Pons (tissue), 1 donor: ENCODE measurements at regions not wholly inside any gene's neighbourhood (a gene's known extent, or its start where the extent isn't known, plus 50 kb on each side); places are given as distances from the start of the nearest gene placed in this dataset.
"Not testable (repeated sequence)": the region's sequence is repeated elsewhere in the genome, so short reads cannot be mapped to it uniquely, and the experiment has no call there.

Experiments used
- DNase-seq: peaks from one replicate; pipeline ENCODE4 v3.0.0-alpha.2; 2016; ENCODE audit warnings: low spot score

DNA sequence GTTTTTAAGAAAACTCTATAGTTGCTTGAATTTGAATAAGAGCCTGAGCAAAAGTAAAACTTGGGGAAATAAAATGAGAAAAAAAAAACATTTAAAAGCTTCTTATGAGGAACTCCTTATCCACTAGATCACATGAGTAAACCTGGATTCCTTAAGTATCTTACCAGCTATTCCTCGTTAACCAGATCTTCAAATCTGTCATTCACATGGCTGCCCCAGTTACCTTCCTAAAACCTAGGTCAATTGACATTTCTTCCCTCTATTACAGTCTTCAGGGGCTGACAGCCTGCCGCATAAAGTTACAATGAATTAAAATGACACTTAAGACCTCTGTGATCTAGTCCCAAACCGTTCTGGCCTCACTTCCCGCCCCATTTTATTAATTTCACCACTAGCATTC is 583.6 kb downstream of the NR2F2 start:
- no peak for DNase-seq

DNA sequence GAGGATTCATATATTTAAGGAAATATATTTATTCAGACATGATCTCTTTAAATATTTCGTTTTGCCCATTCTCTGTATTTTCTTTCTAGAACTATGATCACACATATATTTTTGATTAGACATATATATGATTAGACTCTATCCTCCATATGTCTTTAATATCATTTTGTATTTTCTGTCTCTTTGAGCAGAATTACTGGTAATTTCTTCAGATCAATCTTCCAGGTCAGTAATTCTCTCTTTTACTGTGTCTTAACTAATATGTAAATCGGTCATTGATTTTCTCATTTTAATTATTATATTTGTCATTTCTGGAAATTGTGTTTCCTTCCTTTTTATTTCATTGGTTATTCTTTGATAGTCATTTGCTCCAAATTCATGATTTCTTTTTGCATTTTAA is 586.2 kb downstream of the NR2F2 start:
- DNase-seq, result no peak

DNA sequence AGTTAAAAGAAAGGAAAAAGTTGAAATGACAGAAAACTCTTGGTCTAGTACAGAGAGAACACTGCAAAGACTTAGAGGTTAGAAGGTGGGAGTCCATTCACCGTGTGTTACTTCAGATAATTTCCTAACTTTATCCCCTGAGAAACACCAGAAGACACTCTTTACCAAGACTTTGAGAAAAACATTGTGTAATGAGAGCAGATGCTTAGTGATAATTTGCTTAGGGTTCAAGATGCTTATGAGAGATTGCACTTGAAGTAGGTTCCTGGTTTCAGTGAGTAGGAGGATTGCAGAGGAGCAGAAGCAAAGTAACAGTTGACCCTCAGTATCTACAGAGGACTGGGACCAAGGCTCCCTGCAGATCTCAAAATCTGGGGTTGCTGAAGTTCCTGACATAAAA is 594.1 kb downstream of the NR2F2 start:
- DNase-seq, result no peak

DNA sequence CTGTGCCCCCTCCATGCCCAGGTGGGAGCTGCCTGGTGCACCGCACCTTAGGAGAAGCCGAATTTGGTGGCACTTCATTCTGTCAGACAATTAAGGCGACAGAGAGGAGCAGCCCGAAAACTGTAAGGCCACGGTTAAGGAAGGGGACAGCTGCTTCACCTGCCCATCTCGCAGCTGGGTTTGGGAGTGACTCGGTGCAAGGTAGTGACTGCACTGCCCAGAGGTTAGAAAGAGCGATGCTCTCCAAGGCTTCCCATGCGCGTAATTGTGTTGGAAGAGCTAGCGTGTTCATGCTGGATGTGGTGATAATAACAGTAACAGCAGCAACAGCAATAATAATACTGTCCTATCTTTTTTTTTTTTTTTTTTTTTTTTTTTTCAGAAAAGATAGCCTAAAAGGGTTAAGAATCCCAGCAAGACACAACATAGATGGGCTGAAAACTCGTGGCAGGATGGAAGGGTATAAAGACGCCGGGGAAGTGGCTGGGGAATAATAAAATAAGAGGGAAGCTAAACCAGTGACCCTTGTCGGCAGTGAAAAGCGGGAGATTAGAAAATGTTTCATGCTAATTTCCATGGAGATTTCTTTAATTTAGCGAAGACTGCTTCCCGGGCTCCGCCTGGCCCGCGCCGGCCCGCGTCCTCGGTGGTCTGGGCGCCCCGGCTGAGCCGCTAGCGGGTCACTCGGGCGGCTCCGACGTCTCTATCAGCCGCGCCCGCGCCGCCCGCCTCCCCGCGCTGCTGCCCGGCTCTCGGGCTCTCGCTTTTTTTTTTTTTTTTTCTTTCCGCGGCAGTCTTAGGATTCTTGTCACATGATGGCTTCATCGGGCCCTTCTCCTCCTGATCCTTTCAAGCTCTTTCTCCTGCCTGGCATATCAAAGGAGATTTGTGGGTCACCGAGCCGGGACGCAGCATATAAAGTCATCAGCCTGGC is 617.1 kb downstream of the NR2F2 start:
- DNase-seq, result no peak

DNA sequence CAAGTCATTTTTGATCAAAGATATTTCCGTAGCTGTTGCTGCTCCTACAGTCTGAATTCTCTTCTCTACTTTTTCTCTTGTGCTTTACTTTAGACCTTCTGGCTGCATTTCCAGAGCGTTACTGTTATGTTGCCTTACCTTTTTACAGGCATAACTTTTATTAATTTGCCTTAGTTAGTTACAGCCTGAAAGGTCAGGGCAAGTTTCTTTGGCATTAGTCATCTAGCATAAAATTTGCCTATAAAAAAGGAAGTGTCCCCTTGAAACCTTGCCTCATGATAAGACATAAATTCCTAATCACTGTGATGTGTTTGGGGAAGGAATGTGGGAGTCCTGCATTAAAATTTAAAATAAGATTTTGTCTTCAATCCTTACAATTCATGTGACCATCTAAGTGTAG is 618.5 kb downstream of the NR2F2 start:
- no peak for DNase-seq

DNA sequence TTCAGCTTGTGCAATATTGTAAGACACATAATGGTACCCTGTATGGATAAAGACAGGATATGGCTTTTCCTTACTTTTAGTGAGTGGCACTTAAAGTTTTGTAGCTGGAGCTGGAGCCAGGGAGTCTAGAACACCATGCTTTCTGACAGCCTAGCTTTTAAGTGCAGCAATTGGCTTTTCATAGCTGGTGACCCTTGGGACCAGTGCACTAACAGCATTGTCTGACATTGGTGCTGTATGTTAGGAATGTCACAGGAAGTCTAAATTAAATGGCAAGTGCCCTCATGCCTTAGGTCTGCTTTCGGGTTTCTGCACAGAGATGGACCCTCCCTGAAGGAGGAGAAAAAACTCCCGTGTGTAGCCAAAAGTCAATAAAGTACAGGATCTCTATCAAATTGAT is 628.2 kb downstream of the NR2F2 start:
- DNase-seq, result no peak

DNA sequence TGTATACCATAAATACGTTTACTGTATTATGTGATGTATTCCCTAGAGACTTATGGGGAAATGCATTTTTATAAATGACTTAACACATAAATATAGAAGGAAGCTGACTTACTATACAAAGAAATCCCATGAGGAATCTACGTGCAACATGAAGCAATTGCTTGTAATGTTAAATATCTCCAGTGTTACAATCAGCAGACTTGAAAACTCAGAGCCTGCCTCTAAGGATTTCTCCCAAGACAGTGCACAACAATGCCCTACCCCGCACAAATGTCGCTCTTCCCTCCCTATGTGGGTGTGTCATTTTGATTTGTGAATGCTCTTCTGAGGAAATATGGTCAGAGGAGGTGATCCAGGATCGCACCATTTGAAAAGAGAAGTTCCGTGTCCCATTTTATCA is 629.0 kb downstream of the NR2F2 start:
- DNase-seq, result no peak

DNA sequence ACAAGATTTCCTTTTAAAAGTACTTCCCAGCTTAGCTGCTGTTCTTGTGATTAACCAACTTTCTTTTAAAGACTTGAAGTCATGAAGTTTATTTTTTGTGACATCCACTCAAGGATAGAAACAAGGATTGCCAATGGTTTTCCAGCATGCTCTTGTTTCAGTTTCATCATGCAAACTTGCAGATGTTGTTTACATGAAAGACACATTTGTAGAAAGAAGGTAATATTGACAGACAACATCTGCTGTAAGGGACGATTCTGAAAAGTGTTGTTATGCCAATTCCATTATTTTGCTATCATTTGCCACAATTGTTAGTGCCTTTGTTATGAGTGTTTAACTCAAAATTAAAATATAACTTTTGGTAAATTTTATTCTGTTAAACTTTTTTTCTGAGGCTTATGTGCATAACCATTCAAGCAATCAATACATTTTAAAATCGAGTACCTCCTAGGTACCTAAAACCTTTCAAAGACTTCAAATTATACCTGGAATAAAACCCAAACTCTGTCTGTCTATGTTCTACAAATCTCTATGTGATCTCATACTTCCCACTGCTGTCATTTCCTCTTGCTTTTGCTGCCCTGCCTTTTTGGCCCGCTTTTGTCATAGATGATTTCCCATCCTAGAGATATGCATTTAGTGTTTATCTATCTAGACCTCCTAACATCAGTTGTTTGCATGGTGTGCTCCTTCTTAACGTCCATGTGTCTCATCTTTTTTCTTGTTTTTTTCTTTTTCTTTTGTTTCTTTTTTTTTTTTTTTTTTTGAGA is 630.4 kb downstream of the NR2F2 start:
- no peak for DNase-seq

DNA sequence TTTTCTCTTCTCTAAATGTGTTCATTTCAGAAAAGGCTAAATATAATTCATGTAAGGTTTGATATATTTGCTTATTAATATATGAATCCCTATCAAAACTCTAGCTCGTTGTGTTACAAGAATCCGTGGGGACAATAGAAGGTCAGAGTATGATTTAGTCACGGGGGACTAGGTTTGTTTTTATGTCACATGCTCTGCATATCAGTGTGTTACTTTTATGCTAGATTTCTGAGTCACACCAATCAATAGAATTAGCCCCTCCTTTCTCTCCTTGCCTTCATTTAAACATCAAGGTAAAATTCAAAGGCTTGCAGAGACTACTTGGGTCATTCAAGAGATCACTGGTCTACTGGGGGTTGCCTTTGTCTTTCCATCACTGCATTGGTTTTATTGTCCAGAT is 636.1 kb downstream of the NR2F2 start:
- DNase-seq, result no peak

DNA sequence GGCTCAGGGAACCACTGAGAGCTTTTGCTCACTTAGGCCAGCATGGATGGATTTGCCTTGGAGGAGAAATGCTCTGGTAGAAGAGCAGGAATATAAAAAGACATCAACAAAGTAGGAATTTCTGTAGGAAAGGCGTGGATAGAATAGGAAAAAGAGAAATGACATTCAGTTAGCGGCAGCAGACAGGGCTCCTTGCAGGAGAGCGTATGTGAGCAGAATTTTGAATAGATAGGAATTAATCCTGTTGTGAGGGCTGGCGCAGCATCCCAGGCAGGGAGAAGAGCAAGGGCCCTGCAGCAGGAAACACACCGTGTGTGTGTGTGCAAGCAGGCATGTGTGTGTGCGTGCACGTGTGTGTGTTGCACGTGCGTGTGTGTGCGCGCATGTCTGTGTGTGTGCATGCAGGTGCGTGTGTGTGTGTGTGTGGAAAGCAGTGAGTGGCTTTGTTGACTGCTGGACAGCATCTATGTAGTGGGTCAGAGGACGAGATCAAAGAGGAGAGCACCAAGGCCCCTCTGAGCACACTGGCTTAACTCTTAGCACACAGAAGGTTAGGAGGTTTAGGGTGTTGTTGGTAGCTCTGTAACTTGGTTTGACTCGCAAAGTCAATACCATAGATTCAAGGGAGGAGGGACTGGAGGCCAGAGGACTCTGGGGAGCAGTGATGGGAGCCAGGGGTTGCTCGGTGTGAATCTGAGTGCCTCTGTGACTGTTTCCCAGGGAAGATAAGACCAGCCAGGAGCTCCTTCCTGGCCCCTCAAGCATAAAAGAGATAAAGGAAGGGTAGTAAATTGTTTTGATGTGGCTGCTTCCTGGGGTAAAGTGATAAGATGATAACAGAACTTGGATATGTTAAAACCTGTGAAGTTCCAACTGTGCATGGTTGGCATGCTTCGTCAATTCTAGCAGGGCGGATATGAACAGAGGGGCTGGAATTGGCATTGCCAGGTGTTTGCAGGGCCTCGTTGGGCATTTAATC is 639.5 kb downstream of the NR2F2 start:
- no peak for DNase-seq

DNA sequence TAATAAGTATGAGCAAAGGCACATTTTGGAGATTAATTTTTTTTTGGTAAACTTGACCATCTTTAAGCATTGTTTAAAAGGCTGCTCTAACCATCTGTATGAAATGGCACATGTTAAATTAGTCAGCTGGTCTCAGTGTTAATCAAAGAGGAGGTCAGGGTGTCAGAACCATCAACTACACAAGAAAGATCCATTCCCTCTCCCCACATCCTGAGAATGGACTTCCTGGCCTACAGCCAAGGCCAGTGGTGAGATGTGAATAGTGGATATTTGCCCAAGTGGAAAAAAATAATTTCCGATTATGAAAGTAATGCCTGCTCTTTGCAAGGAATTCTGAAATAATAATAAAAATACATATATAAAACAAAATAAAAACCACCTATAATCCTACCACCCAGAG is 641.7 kb downstream of the NR2F2 start:
- DNase-seq, result no peak

DNA sequence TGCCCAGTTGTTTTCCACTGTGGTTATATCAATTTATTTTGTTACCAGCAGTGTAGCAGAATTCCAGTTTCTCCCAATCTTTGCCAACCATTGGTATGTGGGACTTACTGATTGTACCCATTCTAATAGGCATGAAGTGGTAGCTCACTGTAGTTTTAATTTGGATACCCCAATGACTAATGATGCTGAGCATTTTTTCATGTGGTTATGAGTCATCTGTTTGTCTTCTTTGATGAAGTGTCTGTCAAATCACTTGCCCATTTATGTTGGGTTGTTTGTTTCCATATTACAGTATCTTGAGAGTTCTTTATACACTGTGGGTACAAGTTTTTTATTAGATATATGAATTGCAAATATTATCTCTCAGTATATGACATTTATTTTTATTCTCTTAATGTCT is 644.3 kb downstream of the NR2F2 start:
- no peak for DNase-seq

DNA sequence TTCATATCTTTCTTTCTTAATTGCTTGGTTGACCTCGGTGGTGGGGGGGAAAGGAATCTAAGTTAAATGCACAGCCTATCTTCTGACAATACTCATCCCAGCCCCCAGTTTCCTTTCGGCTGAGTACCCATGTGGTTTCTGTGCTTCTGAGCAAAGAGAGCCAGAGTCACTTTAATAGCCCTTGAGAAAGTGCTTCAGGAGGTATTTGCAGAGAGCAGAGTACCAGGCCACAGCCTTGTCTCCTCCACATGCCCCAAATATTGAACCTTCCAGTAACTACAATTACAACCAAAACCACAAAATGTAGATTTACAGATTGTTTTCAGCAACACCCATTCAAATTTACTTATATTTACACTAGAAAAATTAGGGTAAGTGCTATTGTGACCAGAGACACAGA is 647.4 kb downstream of the NR2F2 start:
- no peak for DNase-seq

DNA sequence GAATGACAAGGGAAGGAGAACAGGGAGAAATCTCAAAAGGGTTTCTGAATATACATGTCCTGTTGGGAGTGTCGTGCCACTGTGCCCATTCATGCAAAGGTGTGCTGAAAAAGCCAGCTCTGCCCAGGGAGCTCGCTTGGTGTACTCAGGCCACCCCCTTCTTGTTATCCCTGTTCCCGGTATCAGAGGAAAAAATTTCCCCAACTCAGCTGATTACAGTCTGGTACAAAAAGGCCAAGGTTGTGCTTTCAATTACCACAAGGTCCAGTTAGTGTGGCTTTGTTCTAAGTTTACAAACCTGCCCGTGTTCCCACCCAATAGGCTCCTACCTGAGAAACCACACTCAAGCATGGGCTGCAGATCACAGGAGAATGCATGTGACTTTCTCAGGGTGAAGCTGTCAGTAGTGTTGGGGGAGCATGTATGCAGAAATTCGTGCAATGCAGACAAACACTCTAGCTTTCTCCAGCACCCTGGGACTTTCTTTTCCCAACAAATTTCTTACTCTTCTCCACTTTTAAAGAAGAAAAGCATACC is 648.5 kb downstream of the NR2F2 start:
- no peak for DNase-seq

DNA sequence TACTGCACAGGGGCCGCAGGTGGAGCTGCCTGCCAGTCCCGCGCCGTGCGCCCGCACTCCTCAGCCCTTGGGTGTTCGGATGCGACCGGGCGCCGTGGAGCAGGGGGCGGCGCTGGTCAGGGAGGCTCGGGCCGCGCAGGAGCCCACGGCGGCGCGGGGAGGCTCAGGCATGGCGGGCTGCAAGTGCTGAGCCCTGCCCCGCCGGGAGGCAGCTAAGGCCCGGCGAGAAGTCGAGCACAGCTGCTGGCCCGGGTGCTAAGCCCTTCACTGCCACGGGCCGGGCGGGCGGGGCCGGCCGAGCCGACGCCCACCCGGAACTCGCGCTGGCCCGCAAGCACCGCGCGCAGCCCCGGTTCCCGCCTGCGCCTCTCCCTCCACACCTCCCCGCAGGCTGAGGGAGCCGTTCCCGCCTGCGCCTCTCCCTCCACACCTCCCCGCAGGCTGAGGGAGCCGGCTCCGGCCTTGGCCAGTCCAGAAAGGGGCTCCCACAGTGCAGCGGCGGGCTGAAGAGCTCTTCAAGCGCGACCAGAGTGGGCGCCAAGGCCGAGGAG is 653.7 kb downstream of the NR2F2 start:
- not testable (repeated sequence) for DNase-seq

DNA sequence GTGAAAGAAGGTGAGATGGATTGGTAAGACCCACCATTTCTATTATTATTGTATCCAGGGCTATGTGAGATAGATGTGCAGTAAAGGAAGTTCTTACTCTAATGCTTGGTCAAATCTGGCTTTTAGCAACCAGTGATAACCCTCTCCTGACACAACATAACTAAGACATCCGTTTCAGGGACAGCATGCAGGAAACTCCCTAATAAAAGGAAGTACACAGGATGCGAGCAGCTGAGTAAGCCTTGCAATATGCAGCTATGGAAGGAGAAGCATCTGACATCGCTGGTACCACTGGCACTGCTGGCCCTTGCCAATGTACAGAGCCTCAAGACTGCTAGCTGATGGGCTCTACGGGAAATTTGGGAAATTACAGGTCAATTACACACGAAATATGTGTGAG is 662.3 kb downstream of the NR2F2 start:
- DNase-seq, result no peak

DNA sequence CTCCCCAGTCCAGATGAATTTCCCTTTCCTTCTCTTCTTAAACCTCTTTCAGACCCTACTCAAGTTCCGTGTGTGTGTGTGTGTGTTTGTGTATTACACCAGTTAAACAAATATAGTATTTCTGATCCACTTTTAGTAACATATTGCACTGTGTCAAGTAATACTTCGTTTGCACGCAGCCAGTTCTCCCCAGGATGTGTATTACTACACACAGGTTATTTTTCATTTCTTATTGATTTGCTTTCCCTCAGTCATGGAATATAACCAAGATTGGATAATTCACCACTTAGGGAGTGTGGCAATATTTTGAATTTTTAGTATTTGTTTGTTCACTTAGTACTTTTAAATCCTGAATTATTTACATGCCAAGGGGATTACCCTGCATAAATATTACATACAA is 667.0 kb downstream of the NR2F2 start:
- DNase-seq, result no peak

DNA sequence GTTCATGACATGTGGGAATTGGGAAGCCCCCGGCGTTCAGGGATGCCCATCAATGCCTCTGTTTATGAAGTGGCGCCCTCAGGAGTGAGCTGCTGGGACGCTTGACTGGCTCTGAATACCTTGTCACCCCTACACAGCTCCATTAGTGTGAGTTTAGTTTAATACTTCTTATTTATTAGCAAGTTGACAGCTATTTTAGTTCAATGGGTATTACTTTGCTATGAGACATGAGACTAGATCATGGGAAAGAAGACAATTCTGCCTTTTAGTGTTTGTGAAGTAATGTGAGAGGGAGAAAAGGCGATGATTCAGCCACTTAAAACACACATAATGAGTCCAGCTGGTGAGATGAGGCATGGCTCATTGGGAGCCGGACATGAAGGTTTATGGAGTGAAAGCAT is 678.5 kb downstream of the NR2F2 start:
- no peak for DNase-seq

DNA sequence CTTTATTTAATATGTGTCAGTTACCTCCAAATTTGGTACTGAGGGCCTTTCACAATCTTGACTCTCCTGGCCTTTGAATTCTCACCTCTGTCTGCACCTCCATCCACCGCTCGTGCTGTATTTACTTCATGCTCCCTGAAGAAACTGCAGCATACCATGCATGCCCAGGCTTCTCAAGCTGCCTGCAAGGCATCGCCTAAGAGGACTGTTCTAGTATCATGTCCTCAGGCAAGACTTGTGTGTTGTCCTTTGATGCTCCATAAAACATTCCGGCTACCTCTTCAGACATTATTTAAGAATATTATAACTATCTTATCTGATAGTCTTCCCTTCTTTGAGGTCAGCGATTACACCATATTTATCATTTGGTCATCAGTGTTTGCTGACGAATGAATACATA is 682.5 kb downstream of the NR2F2 start:
- DNase-seq, result no peak

DNA sequence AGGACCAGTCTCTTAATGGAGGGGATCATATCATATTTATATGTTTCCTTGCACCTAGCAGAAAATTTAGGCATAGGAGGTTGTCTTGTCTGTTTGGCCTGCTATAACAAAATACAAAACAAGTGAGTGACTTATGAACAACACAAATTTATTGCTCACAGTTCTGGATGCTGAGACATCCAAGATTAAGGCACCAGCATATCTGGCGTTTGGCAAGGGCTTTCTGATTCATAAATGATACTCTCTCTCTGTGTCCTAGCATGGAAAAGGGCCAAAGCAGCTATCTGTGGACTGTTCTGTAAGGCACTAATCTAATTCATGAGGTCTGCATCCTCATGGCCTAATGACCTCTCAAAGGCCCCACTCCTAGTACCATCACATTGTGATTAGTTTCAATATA is 683.0 kb downstream of the NR2F2 start:
- no peak for DNase-seq

DNA sequence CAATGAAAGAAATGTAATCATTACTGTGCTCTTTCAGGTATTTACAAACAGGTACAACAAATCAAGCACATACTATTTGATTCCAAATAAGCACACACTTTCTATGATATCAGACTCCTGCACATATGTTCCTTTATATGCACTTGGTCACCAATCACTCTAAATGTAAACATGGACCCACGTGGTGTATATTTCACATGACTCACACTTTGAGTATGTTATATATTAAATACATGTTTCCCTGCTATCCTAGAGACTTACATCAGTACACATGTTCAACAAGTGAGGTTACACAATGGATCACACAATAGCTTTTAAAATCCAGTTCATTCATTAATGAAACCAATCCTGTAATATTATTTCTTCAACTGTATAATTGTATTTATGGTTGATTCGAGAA is 683.5 kb downstream of the NR2F2 start:
- DNase-seq, result no peak

DNA sequence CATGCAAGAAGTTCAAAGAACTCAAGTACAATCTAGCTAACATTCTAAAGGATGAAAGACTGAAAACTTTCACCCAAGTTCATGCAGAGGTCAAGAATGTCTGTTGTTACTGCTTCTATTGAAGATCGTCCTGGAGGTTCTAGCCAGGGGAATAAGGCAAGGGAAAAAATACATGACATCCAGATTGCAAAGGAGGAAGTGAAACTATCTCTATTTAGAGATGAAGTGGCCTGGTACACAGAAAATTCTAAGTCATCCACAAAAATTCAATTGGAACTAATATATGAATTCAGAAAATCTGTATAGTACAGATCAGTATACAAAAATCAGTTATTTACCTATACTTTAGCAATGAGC is 693.0 kb downstream of the NR2F2 start:
- no peak for DNase-seq
